Ascending aorta (tissue), 2 donors: ENCODE measurements at regions not wholly inside any gene's neighbourhood (a gene's known extent, or its start where the extent isn't known, plus 50 kb on each side); places are given as distances from the start of the nearest gene placed in this dataset.

Experiments used
- DNase-seq, 2 donors: peaks; one replicate each; pipeline ENCODE4 v3.0.0-alpha.2; 2019; ENCODE audit warnings: low spot score in 2 of 2
- H3K27ac ChIP-seq, 2 donors: fragments of 200-600 bp; sonication (generic); one replicate each; pipeline ENCODE4 v1.5.1; 2016 to 2017; ENCODE audit warnings: mild to moderate bottlenecking in 1 of 2
- H3K27me3 ChIP-seq: fragments of 200-600 bp; sonication (generic); one replicate; pipeline ENCODE4 v1.5.1; 2017
- H3K36me3 ChIP-seq, 2 donors: fragments of 200-600 bp; sonication (generic); one replicate each; pipeline ENCODE4 v1.5.1; 2016
- H3K4me1 ChIP-seq, 2 donors: fragments of 200-600 bp; sonication (generic); one replicate each; pipeline ENCODE4 v1.5.1; 2016 to 2017; ENCODE audit warnings: mild to moderate bottlenecking in 1 of 2
- H3K4me3 ChIP-seq, 2 donors: fragments of 200-600 bp; sonication (generic); one replicate each; pipeline ENCODE4 v1.5.1; 2016 to 2017; ENCODE audit warnings: mild to moderate bottlenecking in 1 of 2
- H3K9me3 ChIP-seq, 2 donors: fragments of 200-600 bp; sonication (generic); one replicate each; pipeline ENCODE4 v1.5.1; 2016
- CTCF ChIP-seq, 3 experiments: fragments of 200-600 bp in 2 of 3; fragments of 450-650 bp in 1 of 3; sonication (generic) in 2 of 3; IDR thresholded peaks; one replicate each; pipeline ENCODE4 v1.5.1; 2016 to 2019; ENCODE audit warnings: antibody characterized with exemption in 3 of 3, mild to moderate bottlenecking in 1 of 3, moderate library complexity in 1 of 3
- intact Hi-C: fragments of 100-400 bp; cut with DNase I; formaldehyde crosslinking; loops from one replicate; pipeline ENCODE4 v1.15.1; 2023

DNA sequence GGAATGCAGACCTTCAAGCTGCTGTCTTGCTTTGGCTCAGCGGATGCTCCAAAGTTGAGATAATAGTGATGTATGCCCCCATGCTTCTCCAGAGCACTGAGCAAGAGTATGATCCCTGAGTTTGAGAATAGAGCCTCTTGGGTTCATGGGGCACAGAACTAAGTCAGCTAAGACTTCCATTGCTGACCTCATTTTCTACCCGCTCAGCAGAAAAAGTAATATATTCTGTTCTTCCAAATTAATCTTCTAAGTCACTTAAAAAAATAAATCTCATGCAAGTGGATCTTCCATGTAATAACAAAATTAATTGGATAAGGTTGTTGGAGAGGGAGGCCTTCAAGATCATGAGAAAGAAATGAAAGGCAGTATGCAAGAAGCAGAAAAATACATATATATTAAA, 483.9 kb downstream of the DNAH5 start:
- intact Hi-C loops, result no loop called here
- Histone ChIP-seq H3K27me3 (no peaks in the 10 kb centered on the region), H3K27ac (no peak overlapping the region), H3K36me3 (no peaks in the 10 kb centered on the region), H3K4me1 (no peaks in the 10 kb centered on the region), H3K9me3 (no peaks in the 10 kb centered on the region), H3K4me3 (no peak overlapping the region)
- no peak for DNase-seq
- TF ChIP-seq CTCF (IDR thresholded peaks at IDR 0.05), result no peak

GRCh38 chr5:13454050-13454449, 490.4 kb downstream of the DNAH5 start:
- H3K4me1 ChIP-seq, result no peaks in the 10 kb centered on the region
- no peak for TF ChIP-seq CTCF (IDR thresholded peaks at IDR 0.05)
- no peaks in the 10 kb centered on the region for H3K36me3 ChIP-seq
- intact Hi-C loops, result no loop called here
- H3K27me3 ChIP-seq, result no peaks in the 10 kb centered on the region
- no peak for DNase-seq
- H3K4me3 ChIP-seq, result no peak overlapping the region
- no peaks in the 10 kb centered on the region for H3K9me3 ChIP-seq
- no peak overlapping the region for H3K27ac ChIP-seq

DNA sequence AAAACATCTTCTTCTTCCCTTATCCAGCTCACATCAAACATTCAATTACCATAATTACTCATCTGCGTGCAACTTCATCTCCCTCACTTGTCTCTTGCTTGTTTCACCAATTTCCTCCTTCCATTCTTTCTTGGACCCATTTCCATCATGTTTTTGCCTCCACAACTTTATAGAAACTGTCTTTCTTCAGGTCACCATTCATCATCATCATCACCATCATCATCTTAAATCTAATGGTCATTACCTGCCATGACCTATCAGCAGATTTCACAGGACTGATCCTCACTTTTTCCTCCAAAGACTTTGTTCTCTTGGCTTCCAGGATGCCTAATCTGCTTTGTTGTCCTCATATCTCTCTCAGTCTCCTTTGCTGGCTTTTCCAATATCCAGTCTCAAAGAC, 495.6 kb downstream of the DNAH5 start:
- DNase-seq, result no peak
- Histone ChIP-seq H3K27ac (no peak overlapping the region), H3K4me1 (no peaks in the 10 kb centered on the region), H3K4me3 (no peak overlapping the region), H3K9me3 (no peaks in the 10 kb centered on the region), H3K27me3 (no peaks in the 10 kb centered on the region), H3K36me3 (no peaks in the 10 kb centered on the region)
- intact Hi-C loops, result no loop called here
- TF ChIP-seq CTCF (IDR thresholded peaks at IDR 0.05), result no peak

- intact Hi-C loops, result no loop called here
- Histone ChIP-seq H3K27me3 (no peaks in the 10 kb centered on the region), H3K27ac (no peak overlapping the region), H3K4me1 (no peaks in the 10 kb centered on the region), H3K4me3 (no peak overlapping the region), H3K9me3 (no peaks in the 10 kb centered on the region), H3K36me3 (no peaks in the 10 kb centered on the region)
- no peak for DNase-seq
- no peak for TF ChIP-seq CTCF (IDR thresholded peaks at IDR 0.05)
Measured at GRCh38 chr5:13439430-13439829, 505.1 kb downstream of the DNAH5 start.

- DNase-seq, result no peak
- Histone ChIP-seq H3K36me3 (no peaks in the 10 kb centered on the region), H3K27me3 (no peaks in the 10 kb centered on the region), H3K4me1 (no peaks in the 10 kb centered on the region), H3K27ac (no peak overlapping the region), H3K9me3 (no peaks in the 10 kb centered on the region), H3K4me3 (no peak overlapping the region)
- intact Hi-C loops, result no loop called here
- no peak for TF ChIP-seq CTCF (IDR thresholded peaks at IDR 0.05)
Measured at GRCh38 chr5:13427827-13428557, 516.5 kb downstream of the DNAH5 start.
